ENCODE measurements at regions not wholly inside any gene's neighbourhood (a gene's known extent, or its start where the extent isn't known, plus 50 kb on each side); places are given as distances from the start of the nearest gene placed in this dataset.

- no peaks in the 10 kb centered on the region for H3K79me2 ChIP-seq (ENCODE audit: control insufficient read depth, insufficient read depth, low read length)
- no peaks in the 10 kb centered on the region for H3K36me3 ChIP-seq (ENCODE audit: control insufficient read depth, insufficient read depth, low read length)
- H3K4me1 ChIP-seq (replicated peaks in 1 of 2; ENCODE audit: control insufficient read depth in 2 of 2, insufficient read depth in 2 of 2, low read length in 2 of 2) = no peaks in the 10 kb centered on the region
- in situ Hi-C loops (cut with MboI) (loop anchor here (10.0 kb wide), 1 partner anchor 532 kb away; no protein-coding TSS in a partner anchor), intact Hi-C loops (cut with micrococcal nuclease) (loop anchor here (5.0 to 10.0 kb wide), 3 partner anchors 240 to 475 kb away; partner anchors contain the start of gene ADRA1B)
- FAIRE-seq (no peak), DNase-seq (ENCODE audit: extremely low read depth in 1 of 4, low spot score in 3 of 4) (no peak), ATAC-seq (peak; percentile 35; the same call in 2 of the 3 replicates)
- H3K27me3 ChIP-seq (ENCODE audit: control insufficient read depth in 2 of 2, insufficient read depth in 2 of 2, low read length in 2 of 2) = peaks cover 0 to 7% of the 10 kb centered on the region in 2 experiments; a peak in 2 of 5 replicates
- no peak overlapping the region for H2AFZ ChIP-seq (ENCODE audit: low read depth, low read length)
- no peaks in the 10 kb centered on the region; the same call in 1 of the 2 replicates for H4K20me1 ChIP-seq (replicated peaks; ENCODE audit: control insufficient read depth, insufficient read depth, low read length)
- H3K4me3 ChIP-seq = no peak overlapping the region
- BruUV-seq (replicated peaks) = no TSS peak
- H3K9ac ChIP-seq (ENCODE audit: insufficient read depth in 1 of 2, low read depth in 2 of 2, low read length in 2 of 2) = no peak overlapping the region
- ChIA-PET POLR2A (interaction anchor here (1.2 kb wide), 1 partner anchor 15 kb away, joined by 5 read pairs; no protein-coding TSS in a partner anchor), CTCF (ENCODE audit: low intra/inter-chr PET ratio) (interaction anchor here (0.7 kb wide), 1 partner anchor 285 kb away, joined by 3 read pairs; no protein-coding TSS in a partner anchor)
- H3K4me2 ChIP-seq (ENCODE audit: insufficient read depth, low read length) = no peak overlapping the region
- TF ChIP-seq HINFP (tag; conservative IDR thresholded peaks at IDR 0.05; ENCODE audit: low read depth) = no peak
- TF ChIP-seq RAD21 (CRISPR knock-in tag; conservative IDR thresholded peaks at IDR 0.05 in 1 of 2, IDR thresholded peaks at IDR 0.05 in 1 of 2) = 0 out of 4 replicates have a peak, but pooled peaks of 1 of the 2 experiments have one; percentile 11
- no peak for TF ChIP-seq NR3C1 (CRISPR knock-in tag; IDR thresholded peaks at IDR 0.05)
- no peak for TF ChIP-seq ZNF318 (IDR thresholded peaks at IDR 0.05; ENCODE audit: borderline replicate concordance in 1 of 2, low read depth in 1 of 2)
- no peak overlapping the region for H3K27ac ChIP-seq (ENCODE audit: extremely low read depth, low read depth, low read length)
- WGBS (ENCODE audit: insufficient coverage, low coverage, missing lambda C conversion rate) = 2% methylated on average over 12 of the region's 12 CpGs
- H3K9me1 ChIP-seq (ENCODE audit: control insufficient read depth, insufficient read depth, low read length) = no peaks in the 10 kb centered on the region
- no peaks in the 10 kb centered on the region for H3K9me3 ChIP-seq (replicated peaks; ENCODE audit: control insufficient read depth, insufficient read depth, low read depth, low read length)
Measured at GRCh38 chr5:159442206-159442850, 112.0 kb upstream of the IL12B start.
